ENCODE measurements at regions not wholly inside any gene's neighbourhood (a gene's known extent, or its start where the extent isn't known, plus 50 kb on each side); places are given as distances from the start of the nearest gene placed in this dataset.

DNA sequence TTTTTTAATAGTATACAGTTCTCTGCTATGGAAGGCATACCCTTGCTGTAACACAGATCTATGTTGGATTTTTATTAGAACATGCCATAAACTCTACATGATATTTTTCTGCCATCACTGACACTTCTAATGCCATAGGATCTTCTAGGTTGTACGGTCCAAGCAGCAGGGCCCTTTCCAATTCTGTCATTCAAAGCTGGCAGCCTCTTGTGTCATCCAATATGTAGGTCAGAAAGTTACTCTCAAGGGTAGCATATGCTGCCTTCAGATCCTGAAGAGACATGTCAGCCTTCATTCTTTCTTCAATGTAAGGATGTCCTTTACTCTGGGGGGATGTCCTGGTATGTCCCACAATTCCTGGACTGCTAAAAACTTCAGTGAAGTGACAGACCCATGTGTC lies 629.2 kb upstream of the USP24 start:
- no peak for DNase-seq
- CTCF ChIA-PET, result no interaction called here
- H3K4me1 ChIP-seq (ENCODE audit: control extremely low read depth in 1 of 4, control insufficient read depth in 4 of 4, insufficient read depth in 4 of 4, low read length in 3 of 4), result no peaks in the 10 kb centered on the region
- POLR2A ChIA-PET, result no interaction called here
- no peaks in the 10 kb centered on the region for H3K9me3 ChIP-seq (ENCODE audit: control extremely low read depth in 1 of 5, control insufficient read depth in 4 of 5, insufficient read depth in 2 of 5, low read depth in 1 of 5, low read length in 4 of 5)
- no peaks in the 10 kb centered on the region for H3K36me3 ChIP-seq (ENCODE audit: control insufficient read depth in 4 of 4, insufficient read depth in 4 of 4, low read length in 3 of 4)
- 80% methylated on average over 1 of the region's 1 CpG for WGBS (ENCODE audit: insufficient coverage)
- H3K4me3 ChIP-seq (ENCODE audit: control insufficient read depth in 1 of 7, extremely low read depth in 1 of 7, insufficient read depth in 4 of 7, low read depth in 2 of 7, low read length in 6 of 7), result no peak overlapping the region
- no peak overlapping the region for H3K27ac ChIP-seq (ENCODE audit: insufficient read depth in 1 of 2, low read depth in 1 of 2, low read length in 2 of 2, poor library complexity in 1 of 2, severe bottlenecking in 2 of 2)
- H3K27me3 ChIP-seq (replicated peaks in 2 of 5; ENCODE audit: control insufficient read depth in 4 of 5, insufficient read depth in 5 of 5, low read length in 4 of 5), result no peaks in the 10 kb centered on the region

DNA sequence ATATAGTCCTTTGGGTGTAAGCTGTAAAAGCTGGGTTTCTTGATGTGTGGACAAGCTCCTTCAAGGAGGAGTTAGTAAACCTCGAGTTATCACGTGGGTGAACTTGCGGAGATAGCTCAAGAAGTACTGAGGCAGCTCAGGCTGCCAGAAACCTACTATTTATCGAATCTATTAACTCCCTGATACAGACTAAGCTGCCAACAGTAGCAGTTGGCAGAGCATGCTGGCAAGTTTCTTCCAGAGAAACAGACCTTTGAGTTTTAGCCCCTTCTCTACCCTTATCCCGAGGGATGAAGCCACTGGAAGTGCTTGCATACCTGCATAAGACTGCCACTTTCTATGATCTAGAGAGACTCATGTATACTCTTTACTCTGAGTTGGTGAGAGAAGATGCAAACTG lies 624.5 kb upstream of the USP24 start:
- WGBS (ENCODE audit: insufficient coverage), result 98% methylated on average over 4 of the region's 5 CpGs
- CTCF ChIA-PET, result no interaction called here
- no peak overlapping the region for H3K27ac ChIP-seq (ENCODE audit: insufficient read depth in 1 of 2, low read depth in 1 of 2, low read length in 2 of 2, poor library complexity in 1 of 2, severe bottlenecking in 2 of 2)
- no peaks in the 10 kb centered on the region for H3K27me3 ChIP-seq (replicated peaks in 2 of 5; ENCODE audit: control insufficient read depth in 4 of 5, insufficient read depth in 5 of 5, low read length in 4 of 5)
- no peaks in the 10 kb centered on the region for H3K4me1 ChIP-seq (ENCODE audit: control extremely low read depth in 1 of 4, control insufficient read depth in 4 of 4, insufficient read depth in 4 of 4, low read length in 3 of 4)
- no peaks in the 10 kb centered on the region for H3K9me3 ChIP-seq (ENCODE audit: control extremely low read depth in 1 of 5, control insufficient read depth in 4 of 5, insufficient read depth in 2 of 5, low read depth in 1 of 5, low read length in 4 of 5)
- no peaks in the 10 kb centered on the region for H3K36me3 ChIP-seq (ENCODE audit: control insufficient read depth in 4 of 4, insufficient read depth in 4 of 4, low read length in 3 of 4)
- no peak for DNase-seq
- no peak overlapping the region for H3K4me3 ChIP-seq (ENCODE audit: control insufficient read depth in 1 of 7, extremely low read depth in 1 of 7, insufficient read depth in 4 of 7, low read depth in 2 of 7, low read length in 6 of 7)
- POLR2A ChIA-PET, result interaction anchor here (1.3 kb wide), 1 partner anchor 9 kb away, joined by 4 read pairs; no protein-coding TSS in a partner anchor

DNA sequence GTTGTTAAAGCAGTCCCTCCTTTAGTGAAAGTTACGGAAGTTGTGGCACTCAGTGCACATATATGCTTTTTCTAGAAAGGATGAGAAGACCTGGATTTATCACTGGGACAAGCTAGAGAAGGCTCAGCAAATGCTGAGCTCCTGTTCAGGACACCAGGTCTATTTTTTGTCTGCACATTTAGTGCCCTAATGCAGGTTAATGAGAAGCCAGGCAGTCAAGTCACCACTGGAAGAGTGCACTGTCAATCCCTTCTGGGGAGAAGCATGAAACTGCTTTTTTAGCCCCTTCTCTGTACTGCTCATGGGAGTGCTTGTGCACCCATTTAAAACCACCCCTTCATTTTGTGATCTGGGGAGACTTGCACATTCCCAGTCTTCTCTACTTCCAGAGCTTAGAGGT lies 624.1 kb upstream of the USP24 start:
- Histone ChIP-seq H3K4me3 (ENCODE audit: control insufficient read depth in 1 of 7, extremely low read depth in 1 of 7, insufficient read depth in 4 of 7, low read depth in 2 of 7, low read length in 6 of 7) (no peak overlapping the region), H3K36me3 (ENCODE audit: control insufficient read depth in 4 of 4, insufficient read depth in 4 of 4, low read length in 3 of 4) (no peaks in the 10 kb centered on the region), H3K4me1 (ENCODE audit: control extremely low read depth in 1 of 4, control insufficient read depth in 4 of 4, insufficient read depth in 4 of 4, low read length in 3 of 4) (no peaks in the 10 kb centered on the region), H3K27me3 (replicated peaks in 2 of 5; ENCODE audit: control insufficient read depth in 4 of 5, insufficient read depth in 5 of 5, low read length in 4 of 5) (no peaks in the 10 kb centered on the region), H3K9me3 (ENCODE audit: control extremely low read depth in 1 of 5, control insufficient read depth in 4 of 5, insufficient read depth in 2 of 5, low read depth in 1 of 5, low read length in 4 of 5) (no peaks in the 10 kb centered on the region), H3K27ac (ENCODE audit: insufficient read depth in 1 of 2, low read depth in 1 of 2, low read length in 2 of 2, poor library complexity in 1 of 2, severe bottlenecking in 2 of 2) (no peak overlapping the region)
- 100% methylated on average over 1 of the region's 1 CpG for WGBS (ENCODE audit: insufficient coverage)
- CTCF ChIA-PET, result no interaction called here
- DNase-seq, result no peak
- POLR2A ChIA-PET, result interaction anchor here (1.3 kb wide), 1 partner anchor 9 kb away, joined by 4 read pairs; no protein-coding TSS in a partner anchor

DNA sequence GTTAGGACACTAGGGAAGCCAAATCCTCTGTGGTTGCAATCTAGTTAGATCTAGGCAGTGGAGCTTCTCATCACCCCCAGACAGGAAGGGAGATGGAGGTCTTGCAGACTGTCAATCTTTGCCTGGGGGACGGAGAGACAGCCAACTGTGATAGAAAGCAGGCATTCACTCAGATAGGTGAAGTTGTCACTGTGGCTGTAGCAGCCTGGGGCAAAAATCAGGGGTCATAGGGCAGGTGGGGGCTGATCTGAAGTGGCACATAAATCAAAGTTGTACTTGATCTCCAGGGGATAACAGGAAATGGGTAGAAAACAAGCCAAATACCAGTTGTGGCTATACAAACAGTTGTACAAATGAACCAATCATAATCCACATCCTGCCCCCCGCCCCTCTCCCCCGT lies 620.9 kb upstream of the USP24 start:
- no peak for DNase-seq
- POLR2A ChIA-PET, result interaction anchor here (0.7 kb wide), 1 partner anchor 34 kb away, joined by 3 read pairs; no protein-coding TSS in a partner anchor
- H3K4me3 ChIP-seq (ENCODE audit: control insufficient read depth in 1 of 7, extremely low read depth in 1 of 7, insufficient read depth in 4 of 7, low read depth in 2 of 7, low read length in 6 of 7), result no peak overlapping the region
- CTCF ChIA-PET, result no interaction called here
- no peaks in the 10 kb centered on the region for H3K27me3 ChIP-seq (replicated peaks in 2 of 5; ENCODE audit: control insufficient read depth in 4 of 5, insufficient read depth in 5 of 5, low read length in 4 of 5)
- H3K36me3 ChIP-seq (ENCODE audit: control insufficient read depth in 4 of 4, insufficient read depth in 4 of 4, low read length in 3 of 4), result no peaks in the 10 kb centered on the region
- no peak overlapping the region for H3K27ac ChIP-seq (ENCODE audit: insufficient read depth in 1 of 2, low read depth in 1 of 2, low read length in 2 of 2, poor library complexity in 1 of 2, severe bottlenecking in 2 of 2)
- WGBS (ENCODE audit: insufficient coverage), result 100% methylated on average over 1 of the region's 3 CpGs
- H3K4me1 ChIP-seq (ENCODE audit: control extremely low read depth in 1 of 4, control insufficient read depth in 4 of 4, insufficient read depth in 4 of 4, low read length in 3 of 4), result peaks cover 0 to 9% (median 4%) of the 10 kb centered on the region in 4 experiments
- no peaks in the 10 kb centered on the region for H3K9me3 ChIP-seq (ENCODE audit: control extremely low read depth in 1 of 5, control insufficient read depth in 4 of 5, insufficient read depth in 2 of 5, low read depth in 1 of 5, low read length in 4 of 5)

DNA sequence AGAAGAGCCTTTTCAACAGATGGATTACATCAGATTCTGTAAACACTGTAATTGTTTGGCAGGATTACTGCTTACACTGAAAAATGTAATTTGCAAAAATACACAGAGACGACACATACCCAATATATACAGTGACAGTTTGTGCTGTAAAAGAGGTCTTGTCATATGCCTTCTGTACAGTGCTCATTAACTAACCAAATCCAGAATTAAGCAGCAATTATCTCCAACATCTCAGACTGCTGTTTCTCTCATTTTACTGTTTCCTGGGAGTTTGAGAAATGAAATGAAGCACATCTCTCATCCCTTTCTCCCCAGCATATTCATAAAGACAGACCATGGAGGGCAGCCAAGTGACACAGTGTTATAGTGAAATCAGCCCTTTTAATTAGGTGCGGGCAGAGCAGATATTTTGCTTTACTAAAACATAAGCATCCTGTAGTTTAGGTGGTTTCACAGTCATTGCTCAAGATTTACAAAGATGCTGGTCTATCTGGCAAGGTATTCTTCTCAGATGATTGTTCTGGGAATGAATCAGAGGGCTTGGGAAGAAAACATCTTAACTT lies 618.4 kb upstream of the USP24 start:
- no peaks in the 10 kb centered on the region for H3K27me3 ChIP-seq (replicated peaks in 2 of 5; ENCODE audit: control insufficient read depth in 4 of 5, insufficient read depth in 5 of 5, low read length in 4 of 5)
- H3K27ac ChIP-seq (ENCODE audit: insufficient read depth in 1 of 2, low read depth in 1 of 2, low read length in 2 of 2, poor library complexity in 1 of 2, severe bottlenecking in 2 of 2), result no peak overlapping the region
- H3K4me1 ChIP-seq (ENCODE audit: control extremely low read depth in 1 of 4, control insufficient read depth in 4 of 4, insufficient read depth in 4 of 4, low read length in 3 of 4), result peaks cover 0 to 9% (median 5%) of the 10 kb centered on the region in 4 experiments
- ChIA-PET CTCF (no interaction called here), POLR2A (no interaction called here)
- H3K9me3 ChIP-seq (ENCODE audit: control extremely low read depth in 1 of 5, control insufficient read depth in 4 of 5, insufficient read depth in 2 of 5, low read depth in 1 of 5, low read length in 4 of 5), result no peaks in the 10 kb centered on the region
- H3K36me3 ChIP-seq (ENCODE audit: control insufficient read depth in 4 of 4, insufficient read depth in 4 of 4, low read length in 3 of 4), result no peaks in the 10 kb centered on the region
- WGBS (ENCODE audit: insufficient coverage), result 100% methylated on average over 1 of the region's 2 CpGs
- DNase-seq, result no peak
- no peak overlapping the region for H3K4me3 ChIP-seq (ENCODE audit: control insufficient read depth in 1 of 7, extremely low read depth in 1 of 7, insufficient read depth in 4 of 7, low read depth in 2 of 7, low read length in 6 of 7)

DNA sequence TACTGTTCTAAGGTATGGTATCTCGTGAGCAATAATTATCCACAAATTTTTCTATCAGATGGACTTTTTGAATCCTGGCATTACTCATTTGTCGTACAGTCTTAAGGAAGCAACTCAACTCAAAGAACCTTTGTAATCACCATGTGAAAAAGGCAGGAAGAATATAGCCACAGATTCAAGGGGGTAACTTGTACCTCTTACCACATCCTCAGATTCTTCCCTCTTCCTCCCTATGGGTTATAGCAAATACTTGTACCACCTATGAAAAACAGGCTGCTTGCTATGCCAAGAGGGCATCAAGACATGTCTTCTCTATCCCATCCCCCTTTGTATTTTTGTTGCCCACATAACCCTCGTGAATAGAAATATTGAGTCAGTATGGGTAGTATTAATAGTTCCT lies 616.6 kb upstream of the USP24 start:
- Histone ChIP-seq H3K27me3 (replicated peaks in 2 of 5; ENCODE audit: control insufficient read depth in 4 of 5, insufficient read depth in 5 of 5, low read length in 4 of 5) (peaks cover 0 to under 1% (median 0%) of the 10 kb centered on the region in 5 experiments), H3K36me3 (ENCODE audit: control insufficient read depth in 4 of 4, insufficient read depth in 4 of 4, low read length in 3 of 4) (no peaks in the 10 kb centered on the region), H3K4me3 (ENCODE audit: control insufficient read depth in 1 of 7, extremely low read depth in 1 of 7, insufficient read depth in 4 of 7, low read depth in 2 of 7, low read length in 6 of 7) (no peak overlapping the region), H3K4me1 (ENCODE audit: control extremely low read depth in 1 of 4, control insufficient read depth in 4 of 4, insufficient read depth in 4 of 4, low read length in 3 of 4) (peaks cover 0 to 9% (median 5%) of the 10 kb centered on the region in 4 experiments), H3K27ac (ENCODE audit: insufficient read depth in 1 of 2, low read depth in 1 of 2, low read length in 2 of 2, poor library complexity in 1 of 2, severe bottlenecking in 2 of 2) (no peak overlapping the region), H3K9me3 (ENCODE audit: control extremely low read depth in 1 of 5, control insufficient read depth in 4 of 5, insufficient read depth in 2 of 5, low read depth in 1 of 5, low read length in 4 of 5) (no peaks in the 10 kb centered on the region)
- POLR2A ChIA-PET, result no interaction called here
- CTCF ChIA-PET, result no interaction called here
- 45% methylated on average over 2 of the region's 3 CpGs for WGBS (ENCODE audit: insufficient coverage)
- peak in 2 of 3 donors; percentile 3 to 8 for DNase-seq

DNA sequence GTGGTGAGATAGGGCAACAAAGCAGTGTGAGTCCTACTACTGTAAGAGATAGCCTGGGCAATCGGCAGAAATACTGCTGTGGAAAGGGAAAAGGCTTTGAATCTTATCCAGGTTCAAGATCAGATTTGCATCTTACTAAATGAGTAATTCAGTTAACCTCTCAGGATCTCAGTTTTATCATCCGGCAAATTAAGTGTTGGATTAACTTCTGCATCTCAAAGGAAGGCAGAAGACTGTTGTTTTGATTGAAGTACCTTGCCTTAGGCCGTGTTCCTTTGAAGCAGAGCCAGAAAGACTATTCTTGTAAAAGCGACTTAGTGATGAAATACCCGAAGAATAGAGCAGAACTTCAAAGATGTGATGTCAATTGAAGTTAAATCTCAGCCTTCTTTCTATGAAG lies 612.9 kb upstream of the USP24 start:
- no peak for DNase-seq
- CTCF ChIA-PET, result no interaction called here
- POLR2A ChIA-PET, result no interaction called here

More for the DNA sequence above, 612.9 kb upstream of the USP24 start:
- H3K4me1 ChIP-seq (ENCODE audit: control extremely low read depth in 1 of 4, control insufficient read depth in 4 of 4, insufficient read depth in 4 of 4, low read length in 3 of 4), result peaks cover 0 to 9% (median 5%) of the 10 kb centered on the region in 4 experiments
- H3K4me3 ChIP-seq (ENCODE audit: control insufficient read depth in 1 of 7, extremely low read depth in 1 of 7, insufficient read depth in 4 of 7, low read depth in 2 of 7, low read length in 6 of 7), result no peak overlapping the region
- no peaks in the 10 kb centered on the region for H3K36me3 ChIP-seq (ENCODE audit: control insufficient read depth in 4 of 4, insufficient read depth in 4 of 4, low read length in 3 of 4)
- no peaks in the 10 kb centered on the region for H3K9me3 ChIP-seq (ENCODE audit: control extremely low read depth in 1 of 5, control insufficient read depth in 4 of 5, insufficient read depth in 2 of 5, low read depth in 1 of 5, low read length in 4 of 5)
- no peak overlapping the region for H3K27ac ChIP-seq (ENCODE audit: insufficient read depth in 1 of 2, low read depth in 1 of 2, low read length in 2 of 2, poor library complexity in 1 of 2, severe bottlenecking in 2 of 2)
- WGBS (ENCODE audit: insufficient coverage), result 94% methylated on average over 3 of the region's 5 CpGs
- H3K27me3 ChIP-seq (replicated peaks in 2 of 5; ENCODE audit: control insufficient read depth in 4 of 5, insufficient read depth in 5 of 5, low read length in 4 of 5), result peaks cover 0 to 2% (median 0%) of the 10 kb centered on the region in 5 experiments

Data from common myeloid progenitor, CD34-positive (primary cell).